VCaP (cell line): ENCODE measurements at regions not wholly inside any gene's neighbourhood (a gene's known extent, or its start where the extent isn't known, plus 50 kb on each side); places are given as distances from the start of the nearest gene placed in this dataset.

Experiments
- H3K27ac ChIP-seq: fragments of 450-650 bp; 2 replicates; pipeline ENCODE4 v1.5.1; 2017
- TF ChIP-seq, protein P1 (sequence below): fragments of 450-650 bp; conservative IDR thresholded peaks from 2 replicates; pipeline ENCODE4 v1.5.1; 2017; ENCODE audit warnings: mild to moderate bottlenecking, moderate library complexity

DNA sequence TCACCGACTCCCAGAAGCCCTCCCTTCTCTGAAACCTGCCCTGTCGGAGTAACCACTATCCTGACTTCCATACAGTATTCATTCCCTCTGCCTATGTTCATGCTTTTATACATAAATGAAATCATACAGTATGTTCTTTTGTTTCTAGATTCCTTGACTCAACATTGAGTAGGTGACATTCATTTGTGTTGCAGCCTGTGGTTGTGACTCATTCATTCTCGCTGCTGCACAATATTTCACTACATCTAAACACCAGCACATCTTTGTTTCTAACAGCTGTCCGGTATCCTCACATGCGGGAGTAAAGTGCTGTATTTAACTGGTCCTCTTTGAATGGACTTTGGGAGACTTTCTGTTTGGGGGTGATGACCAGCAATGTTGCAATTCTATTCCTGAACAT lies 135.0 kb upstream of the FOXF1 start:
- no peak overlapping the region for H3K27ac ChIP-seq
- TF ChIP-seq, protein P1, sequence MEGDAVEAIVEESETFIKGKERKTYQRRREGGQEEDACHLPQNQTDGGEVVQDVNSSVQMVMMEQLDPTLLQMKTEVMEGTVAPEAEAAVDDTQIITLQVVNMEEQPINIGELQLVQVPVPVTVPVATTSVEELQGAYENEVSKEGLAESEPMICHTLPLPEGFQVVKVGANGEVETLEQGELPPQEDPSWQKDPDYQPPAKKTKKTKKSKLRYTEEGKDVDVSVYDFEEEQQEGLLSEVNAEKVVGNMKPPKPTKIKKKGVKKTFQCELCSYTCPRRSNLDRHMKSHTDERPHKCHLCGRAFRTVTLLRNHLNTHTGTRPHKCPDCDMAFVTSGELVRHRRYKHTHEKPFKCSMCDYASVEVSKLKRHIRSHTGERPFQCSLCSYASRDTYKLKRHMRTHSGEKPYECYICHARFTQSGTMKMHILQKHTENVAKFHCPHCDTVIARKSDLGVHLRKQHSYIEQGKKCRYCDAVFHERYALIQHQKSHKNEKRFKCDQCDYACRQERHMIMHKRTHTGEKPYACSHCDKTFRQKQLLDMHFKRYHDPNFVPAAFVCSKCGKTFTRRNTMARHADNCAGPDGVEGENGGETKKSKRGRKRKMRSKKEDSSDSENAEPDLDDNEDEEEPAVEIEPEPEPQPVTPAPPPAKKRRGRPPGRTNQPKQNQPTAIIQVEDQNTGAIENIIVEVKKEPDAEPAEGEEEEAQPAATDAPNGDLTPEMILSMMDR = no peak

DNA sequence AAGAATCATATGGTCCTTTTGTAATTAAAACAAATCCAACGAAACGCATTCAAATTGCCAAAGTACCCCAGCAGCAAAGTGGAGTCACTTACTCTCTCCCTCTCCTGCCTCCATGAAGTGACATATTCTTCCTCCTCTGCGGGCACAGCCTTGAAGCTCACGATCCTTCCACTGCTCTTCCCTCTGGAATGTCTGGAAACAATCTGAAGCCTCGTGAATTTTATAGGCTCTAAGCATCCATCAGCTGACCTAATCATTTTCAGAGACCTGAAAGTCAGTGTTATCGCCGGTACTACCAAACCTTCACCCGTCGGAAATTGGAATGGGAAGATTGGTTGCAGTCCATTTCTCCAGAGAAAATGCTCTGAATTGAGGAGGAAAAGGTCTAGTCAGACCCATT lies 134.5 kb upstream of the FOXF1 start:
- H3K27ac ChIP-seq = no peak overlapping the region
- TF ChIP-seq, protein P1 = no peak

DNA sequence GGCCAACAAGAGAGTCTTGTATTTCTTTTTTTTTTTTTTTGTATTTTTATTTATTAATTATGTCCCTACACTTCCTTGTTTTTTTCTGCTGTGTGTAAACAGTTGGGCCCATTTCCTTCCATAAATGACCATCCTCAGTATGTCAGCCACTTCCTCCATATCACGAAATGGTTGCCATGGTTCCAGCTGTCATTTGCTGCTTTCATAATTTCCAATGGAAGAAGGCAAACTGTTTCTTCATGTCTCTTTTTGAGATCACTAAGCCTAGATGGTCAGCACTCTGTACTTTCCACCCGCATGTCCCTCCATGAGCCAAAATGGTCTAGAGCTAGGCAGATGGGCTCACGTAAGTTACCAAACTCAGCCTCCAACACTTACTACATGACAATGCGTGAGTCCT lies 133.5 kb upstream of the FOXF1 start:
- TF ChIP-seq, protein P1 = no peak
- H3K27ac ChIP-seq = no peak overlapping the region

DNA sequence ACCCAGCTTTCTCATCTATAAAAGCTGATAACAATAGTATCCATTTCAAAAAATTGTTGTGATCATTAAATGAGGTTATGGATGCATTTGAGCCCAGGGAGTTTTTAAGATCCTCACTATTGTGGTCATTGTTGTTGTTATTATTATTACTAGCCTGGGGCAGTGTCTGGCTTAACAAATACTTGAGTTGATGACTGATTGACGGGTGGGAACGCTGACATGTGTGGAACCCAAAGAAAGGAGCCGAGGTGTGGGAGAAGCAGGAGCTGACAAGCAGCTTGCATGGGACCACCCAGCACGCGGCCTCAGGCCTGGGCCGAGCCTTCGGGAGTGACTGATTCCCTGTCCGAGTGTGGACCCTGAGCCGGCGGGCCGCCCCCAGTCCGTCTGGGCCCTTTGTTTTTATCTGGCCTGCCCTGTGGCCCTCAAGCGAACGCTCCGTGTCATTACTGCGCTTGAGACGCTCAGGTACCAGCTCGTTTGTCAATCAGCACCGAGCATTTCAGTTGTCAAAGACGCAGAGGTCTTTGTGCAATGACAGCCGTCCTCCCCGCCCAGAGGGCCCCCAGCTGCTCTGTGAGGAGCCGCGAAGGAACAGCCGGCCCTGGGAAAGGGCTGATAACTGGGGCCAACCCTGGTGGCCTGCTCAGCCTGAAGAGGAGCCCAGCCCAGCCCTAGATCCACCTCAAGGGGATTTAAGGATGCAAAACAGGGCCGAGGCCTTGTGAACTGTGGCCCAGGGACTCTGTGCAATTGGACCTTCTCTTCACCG lies 132.9 kb upstream of the FOXF1 start:
- no peak overlapping the region for H3K27ac ChIP-seq
- TF ChIP-seq, protein P1 = no peak

DNA sequence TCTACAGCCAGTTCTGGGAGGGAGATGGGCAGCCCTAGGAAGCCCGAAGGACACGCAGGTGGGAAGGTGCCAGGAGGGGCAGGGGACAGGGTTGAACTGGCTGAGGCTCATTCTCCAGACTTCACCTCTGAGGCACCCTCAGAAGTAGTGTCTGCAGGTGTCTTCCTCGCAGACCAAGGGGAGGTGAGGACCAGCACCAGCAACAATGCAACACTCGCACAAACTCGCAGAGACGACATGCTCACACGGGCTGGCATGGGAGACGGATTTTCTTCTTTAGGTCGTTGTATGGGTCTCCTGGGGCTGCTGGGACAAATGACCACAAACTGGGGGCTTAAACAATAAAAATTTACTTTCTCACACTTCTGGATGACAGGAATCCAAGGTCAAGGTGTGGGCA lies 132.2 kb upstream of the FOXF1 start:
- TF ChIP-seq, protein P1 = no peak
- H3K27ac ChIP-seq = no peak overlapping the region

DNA sequence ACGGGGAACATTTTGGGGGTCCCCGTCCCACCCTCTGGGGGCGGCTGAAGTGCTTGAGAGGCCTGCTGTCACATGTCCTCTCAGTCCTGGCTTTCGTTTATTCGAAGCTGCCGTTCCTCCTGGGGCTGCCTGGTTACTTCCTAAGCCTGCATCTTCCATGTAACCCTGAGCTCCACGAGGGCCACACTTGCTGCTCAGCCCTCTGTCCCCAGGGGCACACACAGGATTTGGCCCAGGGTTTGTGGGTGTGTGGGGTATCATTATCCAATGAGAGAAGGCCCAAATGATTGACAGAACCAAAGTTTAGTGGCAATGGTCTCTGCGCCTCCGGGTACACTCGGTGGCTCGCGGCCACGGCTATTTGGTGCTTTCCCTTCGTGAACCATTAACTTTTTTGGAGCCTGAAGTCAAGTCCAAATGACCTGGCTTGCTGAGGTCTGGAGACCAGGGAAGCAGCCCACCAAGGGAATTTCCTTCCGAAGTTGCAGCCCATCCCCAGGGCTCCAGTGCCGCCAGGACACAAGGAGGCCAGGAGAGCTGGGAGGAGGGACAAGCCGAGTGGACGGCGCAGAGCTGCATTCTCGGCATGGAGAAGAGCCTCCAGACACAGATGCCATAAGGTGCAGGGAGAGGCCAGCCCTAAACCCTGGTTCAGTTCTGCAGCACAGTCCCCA lies 131.4 kb upstream of the FOXF1 start:
- no peak overlapping the region for H3K27ac ChIP-seq
- TF ChIP-seq, protein P1 = no peak

DNA sequence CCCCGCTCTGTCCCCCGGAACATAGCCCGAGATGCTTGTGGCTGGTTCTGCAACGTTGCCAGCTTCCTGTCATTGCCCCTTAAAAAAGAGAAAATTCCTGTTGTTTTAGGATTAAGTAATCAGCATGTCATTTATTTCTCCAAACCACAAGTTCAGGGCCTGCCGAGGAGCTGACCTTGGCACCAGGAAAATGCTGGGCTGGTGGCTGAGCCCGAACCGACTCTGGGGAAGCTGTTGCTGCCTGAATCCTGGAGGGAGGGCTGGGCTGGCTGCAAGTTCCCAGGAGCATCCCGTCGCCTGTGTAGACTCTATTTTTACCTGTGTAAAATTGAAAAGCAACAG lies 130.9 kb upstream of the FOXF1 start:
- no peak overlapping the region for H3K27ac ChIP-seq
- TF ChIP-seq, protein P1 = no peak
